Neuronal stem cell (in vitro differentiated cells): ENCODE measurements at regions not wholly inside any gene's neighbourhood (a gene's known extent, or its start where the extent isn't known, plus 50 kb on each side); places are given as distances from the start of the nearest gene placed in this dataset. TPM values are rescaled to one million over a fixed set of nuclear protein-coding genes. Genes with fewer than 3 reads are reported as not detected.

Experiments used
- small RNA-seq: library from polyadenylated mRNA; stranded (forward); fragments of <200 nt; extraction: miRNeasy Mini kit (QIAGEN cat#:217004); gene quantifications from one replicate; pipeline ENCODE3, GENCODE V24; 2013; ENCODE audit not compliant: insufficient read depth

Small RNAs in the stretch of these regions (small RNA-seq; reads per million reads assigned to genes)
- not detected for gene RNA5SP120
